ENCODE measurements at regions not wholly inside any gene's neighbourhood (a gene's known extent, or its start where the extent isn't known, plus 50 kb on each side); places are given as distances from the start of the nearest gene placed in this dataset.

DNA sequence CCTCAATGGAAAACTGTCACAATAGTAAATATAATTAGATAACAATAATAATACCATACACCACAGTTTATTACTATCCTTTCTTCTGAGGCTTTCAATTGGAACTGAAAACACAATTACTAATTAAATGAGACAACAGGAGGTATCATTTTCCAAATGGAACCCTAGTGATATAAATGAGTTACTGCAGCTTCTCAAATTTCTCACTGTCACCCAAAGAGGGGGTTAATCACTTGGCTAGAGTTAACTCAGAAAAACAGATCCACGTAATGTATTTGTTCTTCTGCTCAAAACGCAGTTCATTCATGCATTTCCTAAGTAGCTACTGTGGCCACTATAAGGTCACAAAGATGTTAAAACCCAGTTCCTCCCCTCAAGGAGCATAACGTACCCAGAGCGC lies 120.9 kb upstream of the FOXN3 start:
- TF ChIP-seq, protein P1, sequence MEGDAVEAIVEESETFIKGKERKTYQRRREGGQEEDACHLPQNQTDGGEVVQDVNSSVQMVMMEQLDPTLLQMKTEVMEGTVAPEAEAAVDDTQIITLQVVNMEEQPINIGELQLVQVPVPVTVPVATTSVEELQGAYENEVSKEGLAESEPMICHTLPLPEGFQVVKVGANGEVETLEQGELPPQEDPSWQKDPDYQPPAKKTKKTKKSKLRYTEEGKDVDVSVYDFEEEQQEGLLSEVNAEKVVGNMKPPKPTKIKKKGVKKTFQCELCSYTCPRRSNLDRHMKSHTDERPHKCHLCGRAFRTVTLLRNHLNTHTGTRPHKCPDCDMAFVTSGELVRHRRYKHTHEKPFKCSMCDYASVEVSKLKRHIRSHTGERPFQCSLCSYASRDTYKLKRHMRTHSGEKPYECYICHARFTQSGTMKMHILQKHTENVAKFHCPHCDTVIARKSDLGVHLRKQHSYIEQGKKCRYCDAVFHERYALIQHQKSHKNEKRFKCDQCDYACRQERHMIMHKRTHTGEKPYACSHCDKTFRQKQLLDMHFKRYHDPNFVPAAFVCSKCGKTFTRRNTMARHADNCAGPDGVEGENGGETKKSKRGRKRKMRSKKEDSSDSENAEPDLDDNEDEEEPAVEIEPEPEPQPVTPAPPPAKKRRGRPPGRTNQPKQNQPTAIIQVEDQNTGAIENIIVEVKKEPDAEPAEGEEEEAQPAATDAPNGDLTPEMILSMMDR (IDR thresholded peaks at IDR 0.05; ENCODE audit: poor library complexity, severe bottlenecking), result no peak
- TF ChIP-seq MXI1 (conservative IDR thresholded peaks at IDR 0.05; ENCODE audit: poor library complexity, severe bottlenecking), result no peak

Measured in neural cell (in vitro differentiated cells).